Ureter (tissue), 1 donor: ENCODE measurements at regions not wholly inside any gene's neighbourhood (a gene's known extent, or its start where the extent isn't known, plus 50 kb on each side); places are given as distances from the start of the nearest gene placed in this dataset.
"Not testable (repeated sequence)": the region's sequence is repeated elsewhere in the genome, so short reads cannot be mapped to it uniquely, and the experiment has no call there.

Source experiments
- DNase-seq: peaks from one replicate; pipeline ENCODE4 v3.0.0-alpha.2; 2020; ENCODE audit warnings: low spot score
- donor health status: DM: yes; HTN: yes; CAD: no.

DNA sequence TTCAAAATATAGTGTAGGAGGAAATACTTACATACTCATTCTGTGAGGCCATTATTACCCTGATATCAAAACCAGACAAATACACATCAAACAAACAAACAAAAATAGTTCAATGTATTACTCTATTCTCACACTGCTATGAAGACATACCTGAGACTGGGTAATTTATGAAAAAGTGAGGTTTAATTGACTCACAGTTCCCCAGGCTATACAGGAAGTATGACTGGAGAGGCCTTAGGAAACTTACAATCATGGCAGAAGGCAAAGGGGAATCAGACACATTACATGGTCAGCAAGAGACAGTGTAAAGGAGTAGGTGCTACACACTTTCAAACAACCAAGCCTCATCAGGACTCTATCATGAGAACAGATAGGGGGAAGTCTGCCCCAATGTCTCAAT is 1023.2 kb downstream of the TMTC2 start:
- DNase-seq = no peak

DNA sequence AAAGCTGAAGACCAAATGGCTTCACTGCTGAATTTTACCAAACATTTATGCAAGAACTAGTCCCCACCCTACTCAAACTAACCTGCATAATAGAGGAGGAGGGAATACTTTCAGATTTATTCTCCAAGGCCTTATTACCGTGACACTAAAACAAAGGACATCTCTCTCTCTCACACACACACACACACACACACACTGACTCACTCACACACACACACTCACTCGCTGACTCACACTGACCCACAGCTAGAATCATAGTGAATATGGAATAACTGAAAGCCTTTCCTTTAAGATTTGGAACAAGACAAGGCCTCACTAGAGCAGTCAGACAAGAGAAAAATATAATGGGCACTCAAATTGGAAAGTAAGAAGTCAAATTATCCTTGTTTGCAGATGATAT is 1014.1 kb downstream of the TMTC2 start:
- no peak for DNase-seq

DNA sequence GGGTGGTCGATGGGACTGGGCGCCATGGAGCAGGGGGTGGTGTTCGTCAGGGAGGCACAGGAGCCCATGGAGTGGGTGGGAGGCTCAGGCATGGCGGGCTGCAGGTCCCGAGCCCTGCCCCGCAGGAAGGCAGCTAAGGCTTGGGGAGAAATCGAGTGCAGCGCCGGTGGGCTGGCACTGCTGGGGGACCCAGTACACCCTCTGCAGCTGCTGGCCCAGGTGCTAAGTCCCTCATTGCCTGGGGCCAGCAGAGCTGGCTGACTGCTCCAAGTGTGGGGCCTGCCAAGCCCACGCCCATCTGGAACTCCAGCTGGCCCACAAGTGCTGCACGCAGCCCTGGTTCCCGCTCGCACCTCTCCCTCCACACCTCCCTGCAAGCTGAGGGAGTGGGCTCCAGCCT is 1009.6 kb downstream of the TMTC2 start:
- not testable (repeated sequence) for DNase-seq

DNA sequence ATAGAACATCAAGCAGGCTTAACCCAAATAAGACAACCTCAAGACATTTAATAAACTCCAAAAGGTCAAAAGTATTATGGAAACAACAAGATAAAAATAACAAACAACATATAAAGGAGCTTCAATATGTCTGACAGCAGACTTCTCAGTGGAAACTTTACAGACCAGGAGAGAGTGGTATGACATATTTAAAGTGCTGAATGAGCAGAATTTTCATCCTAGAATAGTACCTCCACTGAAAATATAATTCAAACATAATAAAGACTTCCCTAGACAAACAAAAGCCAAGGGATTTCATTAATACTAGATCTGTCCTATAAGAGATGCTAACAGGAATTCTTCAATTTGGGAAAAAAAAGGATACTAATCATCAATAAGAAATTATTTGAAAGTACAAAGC is 1005.0 kb downstream of the TMTC2 start:
- DNase-seq = no peak

DNA sequence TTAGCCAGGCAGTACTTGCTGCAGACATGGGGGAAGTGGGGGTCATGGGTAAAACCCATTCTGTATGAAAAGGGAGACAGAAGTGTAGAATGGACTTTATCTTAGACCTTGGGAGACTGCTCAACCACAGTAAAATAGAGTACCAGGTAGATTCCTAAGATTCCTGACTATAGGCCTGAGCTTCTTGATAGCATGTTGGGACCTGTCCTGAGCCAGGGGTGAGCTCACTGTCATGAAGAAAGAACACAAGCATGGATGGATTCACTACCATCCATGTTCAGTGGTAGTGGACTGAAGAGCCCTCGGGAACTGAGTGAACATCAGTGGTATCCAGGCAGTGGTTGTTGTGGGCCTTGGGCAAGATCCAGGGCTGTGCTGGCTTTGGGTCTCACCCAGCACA is 1003.8 kb downstream of the TMTC2 start:
- DNase-seq = no peak

DNA sequence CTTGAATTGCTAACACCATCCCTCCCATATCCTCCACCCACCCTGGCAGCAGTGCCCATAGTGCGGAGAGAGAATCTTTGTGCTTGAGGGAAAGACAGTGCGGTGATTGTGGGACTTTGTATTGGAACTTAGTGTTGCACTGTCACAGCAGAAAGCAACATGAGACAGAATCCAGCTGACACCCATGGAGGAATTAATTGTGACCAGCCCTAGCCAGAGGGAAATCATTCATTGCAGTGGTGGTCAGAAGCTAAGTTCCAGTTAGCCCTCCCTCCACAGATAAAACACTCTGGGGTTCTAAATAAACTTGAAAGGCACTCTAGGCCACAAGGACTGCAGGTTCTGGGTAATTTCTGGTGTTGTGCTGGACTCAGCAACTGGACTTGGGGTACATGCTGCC is 1002.6 kb downstream of the TMTC2 start:
- DNase-seq = no peak

DNA sequence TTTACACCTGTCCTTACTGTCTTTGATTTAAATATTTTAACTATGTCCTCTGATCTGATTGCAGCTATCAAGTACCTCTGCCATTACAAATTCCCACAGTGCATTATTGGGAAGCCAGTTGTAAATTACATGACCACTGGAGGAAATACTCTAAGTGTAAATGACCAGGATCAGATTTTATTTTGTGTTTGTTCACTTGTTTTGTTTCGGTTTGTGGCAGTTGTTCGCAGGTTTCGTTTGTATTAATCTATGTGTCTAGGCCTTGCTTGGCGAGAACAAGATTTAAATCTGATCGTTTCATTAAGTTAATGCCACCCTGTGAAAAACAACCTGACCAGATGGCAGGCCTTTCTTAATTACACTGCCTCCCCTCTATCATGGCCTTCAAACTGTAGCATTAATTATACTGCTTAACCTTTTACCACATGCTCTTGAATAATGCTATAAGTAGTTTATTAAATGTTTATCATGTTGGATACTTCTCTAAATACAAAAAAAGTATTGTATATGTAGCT is 990.1 kb downstream of the TMTC2 start:
- DNase-seq = no peak

DNA sequence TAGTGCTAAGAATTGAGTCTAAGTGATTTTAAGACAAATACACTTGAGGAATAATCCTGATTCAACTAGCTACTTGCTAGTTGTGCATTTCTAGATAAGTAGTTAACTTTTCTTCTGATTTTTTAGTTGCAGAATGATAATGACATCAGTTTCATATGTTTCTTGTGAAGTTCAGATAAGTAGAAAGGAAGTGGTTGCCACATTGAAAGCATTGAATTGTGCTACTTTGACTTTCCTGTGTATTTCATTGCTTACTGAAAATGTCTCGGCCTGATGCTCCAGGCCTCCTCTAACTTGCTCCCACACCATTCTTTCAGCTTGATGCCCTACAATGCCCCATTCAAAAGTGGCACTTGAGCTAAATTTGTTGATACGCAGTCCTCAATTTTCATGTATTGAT is 980.0 kb downstream of the TMTC2 start:
- no peak for DNase-seq

DNA sequence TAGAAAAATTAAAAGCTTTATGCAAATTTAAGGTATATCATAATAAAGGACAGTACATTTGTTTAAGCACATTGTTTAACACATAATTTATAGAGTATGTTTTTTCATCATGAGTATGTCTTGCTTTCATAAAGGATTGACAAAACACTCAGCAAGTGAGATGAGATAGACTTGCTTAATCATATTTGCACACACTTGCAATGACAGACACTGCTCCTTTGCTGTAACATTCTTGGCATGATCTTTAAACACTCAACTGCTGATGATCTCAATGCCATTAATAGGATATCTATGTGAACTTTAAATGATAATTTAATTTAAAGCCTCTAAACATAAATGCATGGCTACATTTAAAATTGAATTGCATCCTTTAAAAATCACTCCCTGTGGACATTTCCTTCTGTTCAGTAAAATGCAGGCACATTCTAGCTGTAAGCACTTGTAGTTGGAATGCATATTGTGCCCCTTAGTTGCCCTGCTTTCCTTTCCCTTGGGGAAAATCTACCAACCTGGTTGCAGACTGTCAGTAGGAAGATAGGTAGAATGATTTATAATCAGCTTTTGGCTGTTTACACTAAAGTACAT is 979.0 kb downstream of the TMTC2 start:
- no peak for DNase-seq

DNA sequence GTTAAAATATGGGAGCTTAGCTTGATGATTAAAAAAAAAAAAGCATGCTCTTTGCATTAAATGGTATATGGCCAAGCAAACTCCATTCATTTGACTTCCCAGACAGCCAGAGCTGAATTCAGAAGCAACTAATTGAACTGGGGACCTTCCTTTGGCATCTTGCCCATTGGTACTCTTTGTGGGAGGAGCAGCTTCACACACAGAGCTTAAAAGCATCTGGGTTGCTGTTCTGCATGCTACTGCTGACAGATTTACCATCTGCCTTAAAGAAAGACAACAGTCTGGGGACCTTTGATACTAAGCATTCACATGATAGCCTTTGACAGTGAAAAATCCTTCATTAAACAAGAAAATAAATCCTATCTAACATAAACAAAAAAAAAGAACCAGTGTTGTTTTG is 977.9 kb downstream of the TMTC2 start:
- no peak for DNase-seq

DNA sequence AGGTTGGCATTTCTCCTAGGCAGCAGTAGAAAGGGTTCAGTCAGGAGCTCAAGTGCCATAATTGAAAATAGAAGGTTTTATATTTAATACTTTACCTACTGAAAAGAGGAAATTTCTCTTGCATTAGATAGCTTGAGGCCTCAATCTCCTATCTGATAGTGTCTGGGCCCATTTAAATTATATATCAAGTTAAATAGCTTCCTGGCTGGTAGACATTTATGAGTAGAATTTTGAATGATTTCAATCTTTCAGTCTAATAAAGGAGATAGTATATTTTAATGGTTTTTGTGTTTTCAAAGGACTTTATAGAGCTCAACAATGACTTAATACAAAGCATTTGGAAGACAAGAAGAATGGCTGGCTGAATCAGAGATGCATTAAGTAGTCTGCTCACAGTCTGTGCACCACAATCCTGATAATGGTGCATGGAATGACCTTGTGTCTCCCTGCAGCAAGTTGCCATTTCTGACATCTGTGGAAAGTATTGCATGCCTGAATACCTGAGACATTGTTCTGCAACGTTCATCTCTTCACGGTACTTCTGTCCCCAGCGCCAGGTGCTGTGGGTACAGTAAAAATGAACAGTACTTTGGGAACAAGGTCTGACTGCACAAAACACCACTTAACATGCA is 974.1 kb downstream of the TMTC2 start:
- DNase-seq = no peak

DNA sequence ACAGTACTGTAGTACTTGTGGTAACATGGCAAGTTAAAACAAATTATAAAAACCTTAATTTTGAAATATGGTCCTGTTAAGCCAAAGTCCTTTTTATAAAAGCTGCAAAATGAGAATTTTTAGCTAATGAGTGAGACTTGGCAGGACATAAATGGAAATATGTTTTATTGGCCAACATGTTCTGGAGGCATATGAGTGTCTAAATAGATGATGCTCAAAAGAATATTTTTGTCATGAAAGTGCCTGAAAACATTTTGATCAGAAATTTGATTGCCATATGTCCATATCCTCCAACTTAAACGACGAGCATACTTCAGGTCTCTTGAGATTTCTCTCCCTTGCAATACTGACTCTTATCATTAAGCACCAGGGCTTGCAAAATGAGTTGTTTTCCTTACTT is 972.6 kb downstream of the TMTC2 start:
- DNase-seq = no peak

DNA sequence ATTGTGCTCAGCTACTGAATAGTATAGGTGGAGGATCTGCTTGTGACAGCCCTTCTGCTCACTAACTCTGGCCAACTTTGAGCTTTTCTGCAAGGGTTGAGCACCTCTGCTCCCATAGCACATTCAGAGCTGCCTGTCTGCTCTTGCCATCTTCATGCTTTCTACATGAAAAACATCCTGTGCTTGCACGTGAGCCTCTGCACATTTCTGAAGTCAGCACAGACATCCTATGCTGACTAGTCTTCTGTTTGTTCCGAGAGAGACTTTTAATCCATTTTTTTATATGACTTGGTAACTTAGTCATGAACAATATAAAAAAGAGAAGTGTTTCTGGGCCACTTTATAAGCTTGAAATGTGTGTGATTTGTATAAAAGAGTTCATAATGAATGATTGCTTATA is 969.3 kb downstream of the TMTC2 start:
- no peak for DNase-seq

DNA sequence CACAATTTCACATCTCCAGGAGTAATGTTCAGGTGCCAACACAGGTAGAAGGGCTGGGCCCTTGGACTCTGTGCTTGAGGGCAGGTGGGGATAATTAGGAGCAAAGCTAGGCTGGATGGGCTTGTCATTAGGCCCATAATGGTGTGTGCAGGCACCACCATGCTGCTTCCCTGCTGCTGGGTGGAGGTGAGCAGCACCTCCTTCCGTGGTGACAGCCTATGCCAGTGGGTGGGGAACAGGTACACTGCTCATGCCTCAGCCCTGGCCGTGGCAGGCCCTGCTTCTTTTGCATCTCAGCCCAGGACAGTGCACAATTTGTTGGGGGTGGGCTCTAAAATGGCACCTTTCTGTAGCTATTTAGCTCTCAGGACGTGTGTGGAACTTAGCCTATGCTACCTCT is 955.5 kb downstream of the TMTC2 start:
- DNase-seq = no peak

DNA sequence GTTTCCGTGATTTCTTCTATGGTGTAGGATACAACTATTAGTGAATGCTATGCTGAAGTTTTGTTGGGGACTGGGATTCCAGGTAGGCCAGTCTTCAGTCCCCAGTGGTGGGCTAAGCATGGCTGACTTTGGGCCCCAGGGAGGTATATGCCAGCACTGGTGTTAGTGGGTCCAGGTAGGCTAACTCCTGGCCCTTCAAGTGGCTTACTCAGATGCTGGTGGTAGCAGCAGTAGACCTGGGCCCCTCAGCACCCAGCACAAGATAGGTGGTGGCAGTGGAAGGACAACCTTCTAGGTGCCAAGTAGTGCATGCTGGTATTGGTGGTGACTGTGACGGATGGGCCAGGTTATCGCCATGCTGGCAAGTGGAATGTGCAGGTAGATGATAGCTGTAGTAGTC is 955.1 kb downstream of the TMTC2 start:
- DNase-seq = no peak

DNA sequence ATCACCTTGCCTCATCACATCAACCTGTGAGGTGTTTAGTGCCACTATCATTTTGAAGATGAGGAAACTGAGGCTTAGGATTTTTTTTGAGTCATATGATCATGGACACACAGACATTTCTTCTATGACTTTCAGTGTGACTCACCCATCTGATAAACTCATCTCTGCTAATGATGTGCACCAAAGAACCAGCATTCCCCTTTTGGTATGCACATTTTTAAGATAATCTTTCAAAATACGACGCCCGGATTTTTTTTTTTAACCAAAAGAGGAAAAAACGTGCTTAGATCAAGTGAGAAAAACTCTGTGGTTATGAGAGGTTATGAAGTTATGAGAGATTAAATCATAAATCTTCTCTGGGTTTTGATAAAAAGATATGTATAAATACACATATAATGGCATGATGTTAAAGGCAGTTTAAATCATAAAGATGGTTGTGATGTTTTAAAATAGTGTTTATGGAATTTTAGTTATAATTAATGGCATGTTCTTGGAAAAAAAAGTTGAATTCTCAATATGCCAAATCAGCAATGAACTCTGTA is 948.1 kb downstream of the TMTC2 start:
- no peak for DNase-seq

DNA sequence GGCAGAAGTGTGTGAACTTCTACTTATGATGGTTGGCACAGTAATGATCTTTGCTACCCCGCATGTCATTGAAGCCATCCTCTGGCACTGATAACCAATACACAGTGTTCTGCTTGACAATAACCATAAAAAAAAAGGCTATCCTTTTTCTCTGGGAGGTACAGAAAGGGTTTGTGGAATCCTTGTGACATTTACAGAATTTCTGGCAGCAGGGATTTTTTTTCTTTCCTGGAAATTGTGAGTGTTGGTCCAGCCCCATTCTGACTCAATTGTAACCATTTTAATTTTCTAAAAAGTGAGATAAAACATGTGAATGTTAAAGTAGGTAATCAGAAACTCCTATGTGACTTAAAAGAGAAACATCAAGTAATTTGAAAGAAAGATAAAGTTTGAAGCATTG is 943.8 kb downstream of the TMTC2 start:
- no peak for DNase-seq

DNA sequence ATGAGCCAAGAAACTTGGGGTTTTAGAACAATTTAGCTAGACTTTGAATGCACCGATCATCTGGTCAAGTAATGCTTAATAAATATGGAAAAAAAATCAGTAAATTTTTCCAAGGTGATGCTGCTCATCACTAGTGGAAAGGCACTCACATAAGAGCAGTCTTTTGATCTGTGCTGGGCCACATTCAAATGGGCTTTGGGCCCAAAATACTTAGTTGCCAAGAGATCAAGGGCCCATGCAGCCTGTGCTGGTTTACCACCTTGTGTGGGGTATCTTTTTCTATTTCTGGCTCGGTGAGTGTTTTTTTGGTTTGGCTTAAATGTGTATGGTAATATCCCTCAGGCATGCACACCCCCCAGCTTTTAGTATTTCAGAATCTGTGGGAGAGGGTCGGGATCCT is 943.2 kb downstream of the TMTC2 start:
- DNase-seq = no peak

DNA sequence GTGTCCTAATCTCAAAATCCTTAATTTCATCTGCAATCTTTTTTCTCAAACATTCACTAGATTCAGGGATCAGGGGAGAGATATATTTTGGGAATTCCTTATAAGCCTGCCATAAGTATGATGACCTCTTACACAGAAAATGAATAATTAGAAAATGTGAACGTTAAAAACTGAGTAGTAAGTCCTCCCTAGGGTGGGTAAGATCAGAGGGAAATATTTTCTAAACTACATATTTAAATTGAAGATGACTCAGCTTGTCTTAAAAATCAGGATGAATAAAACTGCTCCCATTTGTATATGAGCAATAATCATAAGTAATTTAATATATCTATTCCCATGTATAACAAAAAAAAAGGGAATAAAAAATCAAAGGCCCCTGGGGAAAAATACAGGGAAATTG is 935.5 kb downstream of the TMTC2 start:
- no peak for DNase-seq

DNA sequence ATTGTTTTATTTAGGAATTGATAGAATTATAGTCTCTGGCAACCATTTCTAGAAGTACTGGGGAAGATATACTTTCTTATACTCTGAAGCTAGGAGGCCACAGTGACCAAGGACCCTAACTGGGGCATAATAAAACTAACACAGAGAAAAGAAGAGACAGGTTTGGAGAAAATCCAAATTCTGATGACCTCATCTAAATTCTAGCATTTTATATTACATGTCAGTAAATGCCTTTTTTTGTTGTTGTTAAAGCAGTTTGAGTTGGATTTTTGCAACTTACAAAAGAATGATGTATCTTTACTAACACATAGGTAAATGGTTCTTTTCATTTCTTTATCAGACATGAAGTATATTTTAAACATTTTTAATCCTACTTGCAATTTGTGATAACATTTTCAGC is 933.3 kb downstream of the TMTC2 start:
- no peak for DNase-seq

DNA sequence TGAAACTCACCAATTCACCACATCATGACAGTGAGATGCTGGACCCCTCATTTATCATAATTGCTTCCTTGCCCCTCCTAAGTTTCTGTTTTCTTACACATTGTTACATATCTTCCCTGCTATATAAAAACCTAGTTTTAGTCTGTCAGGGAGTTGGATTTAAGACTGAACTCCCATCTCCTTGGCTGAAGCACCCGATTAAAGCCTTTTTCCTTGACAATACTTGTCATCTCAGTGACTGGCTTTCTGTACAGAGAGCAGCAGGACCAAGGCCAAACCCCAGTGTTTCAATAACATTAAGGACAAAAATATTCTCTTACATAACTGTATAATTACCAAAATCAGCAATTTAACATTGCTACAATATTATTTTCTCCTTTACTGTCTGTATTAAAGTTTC is 928.4 kb downstream of the TMTC2 start:
- DNase-seq = no peak

DNA sequence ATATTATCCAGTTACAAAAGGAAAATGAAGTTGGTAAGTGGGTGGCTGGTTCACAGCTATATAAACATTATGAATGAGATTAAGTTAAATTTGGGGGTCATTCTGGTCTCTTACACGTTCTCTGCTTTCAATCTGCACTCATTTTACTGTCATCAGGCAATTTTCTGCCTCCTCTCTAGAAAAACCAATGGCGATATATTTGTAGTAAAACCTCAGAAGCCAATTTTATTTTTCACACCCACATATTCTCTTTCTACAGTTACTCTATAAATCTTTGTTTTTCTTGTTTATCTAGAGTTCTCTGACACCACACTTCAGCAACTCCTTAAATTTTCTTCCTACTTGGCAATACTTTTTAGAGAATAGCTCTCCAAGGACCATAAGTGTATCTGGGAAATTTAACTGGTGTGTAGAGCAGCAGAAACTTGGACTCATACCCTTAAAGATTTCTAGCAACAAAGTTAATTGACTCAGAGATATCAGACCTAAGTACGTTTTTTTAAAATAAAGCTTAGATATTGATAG is 926.9 kb downstream of the TMTC2 start:
- DNase-seq = no peak

DNA sequence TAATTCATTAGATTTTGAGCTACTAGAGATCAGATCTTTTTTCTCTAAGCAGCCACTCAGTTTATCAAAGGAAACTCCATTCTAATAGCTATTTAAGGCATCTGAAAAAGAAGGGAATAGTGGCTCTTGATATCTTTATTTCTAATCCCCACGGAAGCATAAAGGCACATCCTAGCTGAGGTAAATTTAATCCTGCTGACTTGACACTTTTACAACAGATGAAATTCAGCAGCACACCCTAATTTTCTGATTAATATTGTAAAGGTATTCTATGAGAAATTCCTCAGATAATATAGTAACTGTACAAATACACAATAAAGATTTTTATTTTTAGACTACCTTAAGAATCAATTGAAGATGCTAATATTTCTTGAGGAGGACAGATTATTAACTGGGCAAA is 916.4 kb downstream of the TMTC2 start:
- no peak for DNase-seq

DNA sequence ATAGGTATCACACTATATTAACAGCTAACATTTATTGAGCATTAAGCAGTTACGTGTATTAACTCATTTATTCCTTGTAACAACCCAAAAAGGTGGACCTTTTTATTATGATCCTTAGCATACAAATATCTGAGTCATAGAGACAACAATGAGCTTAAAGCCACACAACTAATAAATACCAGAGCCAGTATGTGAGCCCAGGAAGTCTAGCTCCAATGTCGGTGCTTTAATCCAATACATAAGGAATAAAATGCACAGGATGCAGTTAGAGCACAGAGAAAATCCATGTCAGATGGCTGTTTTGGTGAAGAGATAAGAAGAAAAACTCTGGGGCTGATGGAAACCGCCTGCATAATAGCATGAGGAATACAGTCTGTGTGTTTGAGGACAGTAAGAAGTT is 888.6 kb downstream of the TMTC2 start:
- DNase-seq = no peak
